ENCODE measurements at regions not wholly inside any gene's neighbourhood (a gene's known extent, or its start where the extent isn't known, plus 50 kb on each side); places are given as distances from the start of the nearest gene placed in this dataset.

DNA sequence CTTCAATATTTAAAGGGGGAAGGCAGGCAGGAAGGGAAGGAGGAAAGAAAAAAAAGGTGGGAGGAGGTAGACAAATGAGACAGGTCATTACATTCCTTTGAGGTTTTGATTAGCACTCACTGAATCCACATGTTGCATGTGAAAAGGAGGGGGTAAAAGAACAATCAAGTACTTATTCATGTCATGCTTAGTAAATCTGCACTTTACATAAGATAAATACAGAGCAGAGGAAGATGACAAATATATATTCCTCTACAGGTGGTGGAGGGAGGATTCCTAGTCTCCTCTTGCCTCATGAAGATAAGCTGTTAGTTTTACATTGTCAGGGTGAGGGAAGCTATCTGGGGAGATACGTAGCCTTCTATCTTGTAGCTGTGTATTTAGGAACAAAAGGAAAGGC, 1645.4 kb upstream of the SPRY2 start:
- Histone ChIP-seq H2BK120ac (ENCODE audit: low read depth, low read length) (no peak overlapping the region), H4K91ac (ENCODE audit: insufficient read depth, low read depth, low read length) (no peak overlapping the region), H3K56ac (ENCODE audit: extremely low read depth, insufficient read depth, low read length) (no peak overlapping the region), H3K27ac (ENCODE audit: insufficient read depth, low read length) (no peak overlapping the region), H3K9me1 (ENCODE audit: insufficient read depth, low read length) (no peaks in the 10 kb centered on the region), H2BK15ac (ENCODE audit: low read depth, low read length) (no peak overlapping the region), H3K4me2 (ENCODE audit: low read depth, low read length) (no peak overlapping the region), H3K4ac (ENCODE audit: low read depth, low read length) (no peak overlapping the region), H3K9ac (ENCODE audit: low read depth, low read length) (no peak overlapping the region), H4K20me1 (ENCODE audit: insufficient read depth, low read length) (no peaks in the 10 kb centered on the region), H3K18ac (ENCODE audit: low read depth, low read length) (no peak overlapping the region), H3K79me1 (ENCODE audit: low read depth in 1 of 2, low read length in 2 of 2) (no peaks in the 10 kb centered on the region), H3K4me3 (ENCODE audit: insufficient read depth, low read depth, low read length) (no peak overlapping the region), H3K4me1 (ENCODE audit: control insufficient read depth, insufficient read depth, low read length) (no peaks in the 10 kb centered on the region), H2BK20ac (ENCODE audit: low read depth, low read length) (no peak overlapping the region), H3K27me3 (ENCODE audit: control insufficient read depth, insufficient read depth, low read length) (no peaks in the 10 kb centered on the region), H3K36me3 (ENCODE audit: control insufficient read depth, insufficient read depth, low read length) (no peaks in the 10 kb centered on the region), H3K23ac (ENCODE audit: low read depth, low read length) (no peak overlapping the region), H2AFZ (replicated peaks; ENCODE audit: low read length, poor library complexity) (no peak overlapping the region), H2AK9ac (replicated peaks; ENCODE audit: low read depth, low read length, poor library complexity) (no peak overlapping the region), H3K9me3 (ENCODE audit: control insufficient read depth, insufficient read depth, low read length) (peaks cover 5% of the 10 kb centered on the region), H4K5ac (ENCODE audit: low read depth, low read length) (no peak overlapping the region), H3K14ac (replicated peaks; ENCODE audit: low read depth, low read length) (no peak overlapping the region), H2AK5ac (ENCODE audit: low read depth, low read length) (no peak overlapping the region), H2BK5ac (ENCODE audit: low read depth, low read length, poor library complexity, severe bottlenecking) (no peak overlapping the region), H4K8ac (ENCODE audit: low read depth in 2 of 2, low read length in 2 of 2) (no peak overlapping the region)
- TF ChIP-seq RFX5 (IDR thresholded peaks at IDR 0.05; ENCODE audit: low read depth, low read length) (no peak), FOS (IDR thresholded peaks at IDR 0.05; ENCODE audit: low read depth, low read length) (no peak), MXI1 (IDR thresholded peaks at IDR 0.05; ENCODE audit: borderline replicate concordance, low read depth, low read length) (no peak), BHLHE40 (IDR thresholded peaks at IDR 0.05; ENCODE audit: low read depth, low read length) (no peak), POLR2A (IDR thresholded peaks at IDR 0.05; ENCODE audit: low read depth, low read length) (no peak), CHD1 (IDR thresholded peaks at IDR 0.05; ENCODE audit: low read depth, low read length) (no peak), RAD21 (IDR thresholded peaks at IDR 0.05; ENCODE audit: low read length) (no peak), SMC3 (IDR thresholded peaks at IDR 0.05; ENCODE audit: low read depth, low read length) (no peak), MAFK (IDR thresholded peaks at IDR 0.05; ENCODE audit: low read depth, low read length) (no peak)
- TF ChIP-seq, protein P1, sequence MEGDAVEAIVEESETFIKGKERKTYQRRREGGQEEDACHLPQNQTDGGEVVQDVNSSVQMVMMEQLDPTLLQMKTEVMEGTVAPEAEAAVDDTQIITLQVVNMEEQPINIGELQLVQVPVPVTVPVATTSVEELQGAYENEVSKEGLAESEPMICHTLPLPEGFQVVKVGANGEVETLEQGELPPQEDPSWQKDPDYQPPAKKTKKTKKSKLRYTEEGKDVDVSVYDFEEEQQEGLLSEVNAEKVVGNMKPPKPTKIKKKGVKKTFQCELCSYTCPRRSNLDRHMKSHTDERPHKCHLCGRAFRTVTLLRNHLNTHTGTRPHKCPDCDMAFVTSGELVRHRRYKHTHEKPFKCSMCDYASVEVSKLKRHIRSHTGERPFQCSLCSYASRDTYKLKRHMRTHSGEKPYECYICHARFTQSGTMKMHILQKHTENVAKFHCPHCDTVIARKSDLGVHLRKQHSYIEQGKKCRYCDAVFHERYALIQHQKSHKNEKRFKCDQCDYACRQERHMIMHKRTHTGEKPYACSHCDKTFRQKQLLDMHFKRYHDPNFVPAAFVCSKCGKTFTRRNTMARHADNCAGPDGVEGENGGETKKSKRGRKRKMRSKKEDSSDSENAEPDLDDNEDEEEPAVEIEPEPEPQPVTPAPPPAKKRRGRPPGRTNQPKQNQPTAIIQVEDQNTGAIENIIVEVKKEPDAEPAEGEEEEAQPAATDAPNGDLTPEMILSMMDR (conservative IDR thresholded peaks at IDR 0.05; ENCODE audit: low read depth, low read length): no peak
- TF ChIP-seq, protein P2, sequence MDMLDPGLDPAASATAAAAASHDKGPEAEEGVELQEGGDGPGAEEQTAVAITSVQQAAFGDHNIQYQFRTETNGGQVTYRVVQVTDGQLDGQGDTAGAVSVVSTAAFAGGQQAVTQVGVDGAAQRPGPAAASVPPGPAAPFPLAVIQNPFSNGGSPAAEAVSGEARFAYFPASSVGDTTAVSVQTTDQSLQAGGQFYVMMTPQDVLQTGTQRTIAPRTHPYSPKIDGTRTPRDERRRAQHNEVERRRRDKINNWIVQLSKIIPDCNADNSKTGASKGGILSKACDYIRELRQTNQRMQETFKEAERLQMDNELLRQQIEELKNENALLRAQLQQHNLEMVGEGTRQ (IDR thresholded peaks at IDR 0.05; ENCODE audit: low read depth, low read length): no peak
- dilution Hi-C loops (cut with HindIII; ENCODE audit: low sequenced_read_pairs, unreplicated experiment) (no loop called here), intact Hi-C loops (cut with micrococcal nuclease) (no loop called here), in situ Hi-C loops (cut with MboI; ENCODE audit: low sequenced_read_pairs) (no loop called here)
- DNase-seq (no peak), ATAC-seq (ENCODE audit: low read depth) (no peak)
- CTCF ChIA-PET: no interaction called here
- no CpG with 5 or more reads among the region's 1 CpG for WGBS, 2 experiments (ENCODE audit: extremely low coverage in 2 of 2, insufficient read length in 1 of 2)
- no TSS peak for BruUV-seq (replicated peaks)
- POLR2A ChIA-PET (ENCODE audit: unreplicated experiment): no interaction called here

All from IMR-90 (cell line).